DMS79 treated with DMSO at 0.1 percent for 48 hours (cell line): ENCODE measurements at regions not wholly inside any gene's neighbourhood (a gene's known extent, or its start where the extent isn't known, plus 50 kb on each side); places are given as distances from the start of the nearest gene placed in this dataset.

Experiments used
- DNase-seq: peaks from one replicate; lab custom pipeline; 2025; lab: John Stamatoyannopoulos, UW

- DNase-seq = no peak
Observed at GRCh38 chr2:129653246-129653645, 326.2 kb upstream of the RAB6C start.

DNA sequence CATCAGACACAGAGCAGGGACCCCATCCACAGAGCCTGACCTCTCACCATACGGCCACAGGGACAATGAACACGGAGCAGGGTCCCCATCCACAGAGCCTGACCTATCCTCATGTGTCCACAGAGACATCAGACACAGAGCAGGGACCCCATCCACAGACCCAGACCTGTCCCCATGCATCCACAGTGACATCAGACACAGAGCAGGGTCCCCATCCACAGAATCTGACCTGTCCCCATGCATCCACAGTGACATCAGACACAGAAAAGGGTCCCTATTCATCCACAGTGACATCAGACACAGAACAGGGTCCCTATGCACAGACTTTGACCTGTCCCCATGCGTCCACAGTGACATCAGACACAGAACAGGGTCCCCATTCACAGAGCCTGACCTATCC, 325.1 kb upstream of the RAB6C start:
- DNase-seq = no peak

DNA sequence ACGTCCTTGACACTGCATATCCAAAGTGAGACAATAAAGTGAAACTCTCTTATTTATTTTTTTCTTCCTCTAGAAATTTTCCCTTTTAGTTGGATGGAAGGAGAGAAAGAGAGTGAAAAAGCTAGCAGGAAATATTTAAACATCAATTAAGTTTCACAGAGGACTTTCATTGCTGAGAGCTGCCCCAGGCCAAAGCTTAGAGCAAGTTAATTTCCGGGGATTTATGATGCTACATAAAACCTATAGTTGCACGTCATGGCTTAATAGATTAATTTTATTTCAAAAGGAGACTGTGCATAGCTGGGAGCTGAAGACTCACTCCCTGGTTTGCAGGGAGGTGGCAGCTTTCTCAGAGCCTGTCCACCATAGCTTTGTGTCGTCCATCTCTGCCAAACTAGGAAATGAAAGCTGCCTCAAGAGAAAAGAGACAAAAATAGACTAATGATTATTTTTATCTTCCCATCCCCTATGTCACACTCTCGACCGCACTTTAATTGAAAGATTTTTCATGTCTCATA, 323.3 kb upstream of the RAB6C start:
- no peak for DNase-seq

GRCh38 chr2:129658430-129658829, 321.0 kb upstream of the RAB6C start:
- DNase-seq = no peak

DNA sequence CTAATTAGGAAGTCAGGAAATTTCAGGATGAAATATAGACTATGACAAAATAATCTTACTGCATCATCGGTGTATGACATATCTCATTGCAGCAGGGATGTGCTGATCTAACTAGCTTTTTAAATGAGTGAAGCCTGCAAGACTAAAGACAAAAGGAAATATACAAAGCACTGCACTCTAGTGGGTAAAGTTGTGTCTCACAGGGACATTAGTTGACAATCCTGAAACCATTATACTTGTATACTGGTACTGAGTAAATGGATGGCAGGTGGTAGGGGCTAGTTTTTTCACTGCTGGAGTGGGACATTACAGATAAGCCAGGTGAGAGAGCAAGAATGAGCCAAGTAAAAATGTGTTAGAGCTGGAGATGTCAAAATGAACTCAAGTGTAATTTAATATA, 317.5 kb upstream of the RAB6C start:
- no peak for DNase-seq

GRCh38 chr2:129667577-129667976, 311.9 kb upstream of the RAB6C start:
- DNase-seq = no peak

- DNase-seq = no peak
Observed at GRCh38 chr2:129672521-129672920, 306.9 kb upstream of the RAB6C start.

DNA sequence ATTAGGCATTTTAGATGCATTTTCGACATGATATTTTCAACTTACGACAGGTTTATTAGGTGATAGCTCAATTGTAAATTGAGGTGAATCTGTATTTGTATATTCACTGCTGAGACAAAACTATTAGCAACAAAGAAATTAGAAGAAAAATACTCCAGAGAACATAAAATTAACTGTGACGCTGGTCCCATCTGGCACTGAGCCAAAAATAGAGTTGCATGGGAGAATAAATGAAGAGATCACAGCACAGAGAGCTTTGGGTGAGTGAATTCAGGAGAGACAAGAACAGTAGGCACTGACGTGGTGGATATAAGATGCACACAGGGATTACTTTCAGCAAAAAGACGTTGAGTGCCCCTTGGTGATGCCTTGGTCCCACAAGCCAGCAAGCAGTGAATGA, 306.2 kb upstream of the RAB6C start:
- peak; percentile 13 for DNase-seq

- no peak for DNase-seq
Observed at GRCh38 chr2:129673847-129674711, 305.4 kb upstream of the RAB6C start.

DNA sequence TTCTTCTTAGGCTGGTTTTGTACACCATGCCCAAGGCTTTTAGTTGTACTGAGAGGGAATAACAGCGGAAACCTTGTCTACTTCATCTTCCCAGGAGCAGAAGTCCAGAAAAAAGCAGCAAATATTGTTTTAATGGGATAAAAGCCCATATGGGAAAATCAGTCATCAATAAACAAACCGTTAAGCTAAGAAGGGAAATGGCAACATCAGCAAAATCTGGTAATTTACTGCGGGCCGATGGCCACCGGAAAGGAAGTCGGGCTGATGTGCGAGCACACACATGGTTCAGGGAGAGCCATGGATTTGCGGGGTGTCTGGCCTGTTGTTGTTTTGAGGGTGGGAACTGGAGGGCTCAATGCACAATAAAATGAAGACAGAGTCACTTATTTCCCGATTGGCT, 300.7 kb upstream of the RAB6C start:
- no peak for DNase-seq

DNA sequence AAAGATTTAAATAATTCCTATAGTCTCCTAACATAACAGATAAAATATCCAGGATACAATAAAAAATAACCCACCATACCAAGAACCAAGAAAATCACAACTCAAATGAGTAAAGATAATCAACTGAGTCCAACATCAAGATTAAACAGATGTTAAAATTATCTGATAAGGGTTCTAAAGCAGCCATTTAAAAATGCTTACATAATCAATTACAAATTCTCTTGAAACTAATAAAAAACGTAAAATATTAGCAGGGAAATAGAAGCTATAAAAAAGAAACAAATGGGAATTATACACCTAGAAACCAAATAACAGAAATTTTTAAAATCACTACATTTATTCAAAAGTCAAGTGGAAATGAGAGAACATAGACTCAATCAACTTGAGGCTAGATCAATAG, 297.7 kb upstream of the RAB6C start:
- no peak for DNase-seq

GRCh38 chr2:129689653-129690448, 289.6 kb upstream of the RAB6C start:
- no peak for DNase-seq

DNA sequence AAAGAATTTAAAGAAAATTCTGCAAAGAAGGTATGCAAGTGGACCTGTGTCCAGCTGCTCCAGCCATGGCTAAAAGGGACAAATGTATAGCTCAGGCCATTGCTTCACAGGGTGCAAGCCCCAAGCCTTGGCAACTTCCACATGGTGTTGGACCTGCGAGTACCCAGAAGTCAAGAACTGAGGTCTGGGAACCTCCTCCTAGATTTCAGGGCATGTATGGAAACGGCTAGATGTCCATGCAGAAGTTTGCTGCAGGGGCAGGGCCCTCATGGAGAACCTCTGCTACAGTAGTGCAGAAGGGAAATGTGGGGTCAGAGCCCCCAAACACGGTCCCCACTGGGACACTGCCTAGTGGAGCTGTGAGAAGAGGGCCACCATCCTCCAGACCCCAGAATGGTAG, 284.0 kb upstream of the RAB6C start:
- no peak for DNase-seq

DNA sequence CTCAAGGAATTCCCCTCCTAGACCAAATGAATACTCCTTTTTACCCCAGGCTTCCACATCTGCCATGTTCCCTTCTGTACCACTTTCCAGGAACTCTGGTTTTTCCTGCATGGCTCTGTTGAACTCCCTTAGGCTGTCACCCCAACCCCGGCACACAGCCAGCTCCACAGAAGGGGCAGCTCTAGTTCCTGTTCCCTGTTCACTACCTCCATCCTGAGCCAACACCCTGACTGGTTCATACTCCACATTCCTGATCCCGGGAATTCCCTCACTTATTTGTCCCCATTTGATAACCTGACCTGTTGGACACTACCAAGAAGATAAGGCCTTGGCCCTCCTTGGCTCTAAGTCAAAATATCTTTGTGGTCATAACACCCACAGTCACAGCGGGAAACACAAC, 280.9 kb upstream of the RAB6C start:
- no peak for DNase-seq

DNA sequence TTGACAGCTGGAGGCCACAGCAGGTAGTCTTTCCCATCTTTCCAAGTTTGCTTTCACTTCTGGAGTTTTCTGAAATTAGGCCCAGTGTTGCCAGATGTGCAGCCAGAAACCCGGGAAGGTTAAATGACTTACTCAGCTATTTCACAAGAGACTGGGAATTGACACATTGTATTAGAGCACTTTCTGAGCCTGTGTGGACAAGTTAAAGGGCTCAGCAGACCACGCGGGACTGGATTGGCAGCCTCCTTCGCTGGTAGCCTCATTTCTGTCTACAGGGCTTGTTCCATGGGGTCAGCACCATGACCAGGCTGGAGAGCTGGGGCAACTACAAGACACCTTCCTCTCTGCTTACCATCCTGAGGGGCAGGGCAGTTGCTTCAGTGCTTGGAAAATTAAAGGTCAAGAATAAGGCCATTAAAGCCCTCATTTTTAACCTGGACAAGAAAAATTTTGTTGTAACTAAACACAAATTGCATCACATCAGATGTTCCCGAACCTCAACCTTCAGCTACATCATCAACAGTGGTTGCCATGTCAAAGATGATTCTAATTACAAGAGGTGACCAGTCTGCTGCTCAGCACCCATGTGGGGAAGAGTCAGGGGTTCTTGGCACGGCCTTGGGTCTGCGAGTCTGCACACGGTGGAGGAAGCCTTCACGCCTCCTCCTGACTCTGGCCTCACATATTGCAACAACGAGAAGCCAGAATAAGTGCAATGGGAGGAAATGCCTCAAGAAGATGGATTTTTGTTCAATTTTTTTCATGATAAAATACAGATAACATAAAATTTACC, 279.5 kb upstream of the RAB6C start:
- no peak for DNase-seq

DNA sequence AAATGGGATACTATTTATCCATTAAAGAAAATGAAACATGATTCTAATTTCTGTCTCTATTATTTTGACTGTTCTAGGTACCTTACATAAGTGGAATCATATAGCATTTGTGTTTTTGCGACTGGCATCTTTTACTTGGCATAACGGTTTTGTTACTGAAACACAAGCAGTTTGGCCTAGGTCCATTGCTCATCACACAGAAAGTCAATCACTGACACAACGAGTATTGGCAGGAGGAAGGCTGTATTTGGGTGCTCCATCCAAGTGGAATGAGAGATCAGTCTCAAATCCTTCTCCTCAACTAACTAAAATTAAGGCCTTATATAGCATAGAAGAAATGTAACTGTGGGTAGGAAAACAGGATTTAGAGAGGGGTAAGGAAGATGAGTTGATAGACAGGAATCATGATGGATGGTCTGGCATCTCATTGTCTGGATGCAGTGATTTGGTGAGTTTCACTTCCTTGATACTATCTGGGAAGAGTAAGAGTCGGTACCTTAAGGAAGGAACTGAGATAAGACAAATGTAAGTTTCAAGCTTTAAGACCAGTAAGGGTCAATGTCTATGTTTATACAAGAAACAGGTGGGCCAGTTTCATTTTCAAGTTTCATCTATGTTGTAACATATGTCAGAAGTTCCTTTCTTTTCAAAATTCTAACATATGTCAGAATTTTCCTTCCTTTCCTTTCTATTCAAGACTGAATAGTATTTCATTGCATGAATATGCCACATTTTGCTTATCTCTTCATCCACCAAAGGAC, 276.9 kb upstream of the RAB6C start:
- no peak for DNase-seq

- DNase-seq = no peak
Observed at GRCh38 chr2:129705085-129705484, 274.4 kb upstream of the RAB6C start.

- no peak for DNase-seq
Observed at GRCh38 chr2:129707800-129708199, 271.7 kb upstream of the RAB6C start.

GRCh38 chr2:129708221-129708967, 271.1 kb upstream of the RAB6C start:
- DNase-seq = no peak

GRCh38 chr2:129709001-129709955, 270.2 kb upstream of the RAB6C start:
- DNase-seq = peak; percentile 10
